Keratinocyte (primary cell): ENCODE measurements at regions not wholly inside any gene's neighbourhood (a gene's known extent, or its start where the extent isn't known, plus 50 kb on each side); places are given as distances from the start of the nearest gene placed in this dataset.

Experiments
- DNase-seq: peaks from one replicate; pipeline ENCODE4 v3.0.0-alpha.2; 2011; ENCODE audit warnings: low read depth, missing footprints, low spot score
- FAIRE-seq: peaks from 2 replicates; lab custom pipeline; 2011; peaks lifted over from hg19 to GRCh38; lab: Jason Lieb, UNC
- H2AFZ ChIP-seq: 2 replicates; pipeline ENCODE4 v1.6.0; 2012; ENCODE audit warnings: low read length, control low read depth, inconsistent platforms; ENCODE audit not compliant: control insufficient read depth
- H3K27ac ChIP-seq: 2 replicates; pipeline ENCODE4 v1.5.1; 2011; ENCODE audit warnings: low read length; ENCODE audit not compliant: control insufficient read depth, insufficient read depth
- H3K27me3 ChIP-seq: 3 replicates; pipeline ENCODE4 v1.6.0; 2011; ENCODE audit warnings: low read length; ENCODE audit not compliant: control insufficient read depth, insufficient read depth; ENCODE audit errors: extremely low read depth
- H3K36me3 ChIP-seq, 2 experiments: 2 replicates in 1 of 2; 3 replicates in 1 of 2; pipeline ENCODE4 v1.5.1; 2011; ENCODE audit warnings: low read length in 2 of 2, mild to moderate bottlenecking in 1 of 2; ENCODE audit not compliant: control insufficient read depth in 2 of 2, insufficient read depth in 2 of 2; ENCODE audit errors: extremely low read depth in 1 of 2
- H3K4me1 ChIP-seq: 3 replicates; pipeline ENCODE4 v1.5.1; 2011; ENCODE audit warnings: low read length; ENCODE audit not compliant: control insufficient read depth, insufficient read depth; ENCODE audit errors: extremely low read depth
- H3K4me2 ChIP-seq: 3 replicates; pipeline ENCODE4 v1.6.0; 2011; ENCODE audit warnings: low read depth, low read length; ENCODE audit not compliant: control insufficient read depth, insufficient read depth; ENCODE audit errors: extremely low read depth
- H3K4me3 ChIP-seq, 3 experiments: fragments of 200-600 bp in 1 of 3; sonication (generic) in 1 of 3; 2 replicates in 2 of 3; 3 replicates in 1 of 3; pipeline ENCODE4 v1.5.1; 2011 to 2016; ENCODE audit warnings: low read length in 3 of 3, mild to moderate bottlenecking in 3 of 3, control low read depth in 2 of 3, inconsistent platforms in 1 of 3, low read depth in 1 of 3, mixed read lengths in 1 of 3, mixed run types in 1 of 3, moderate library complexity in 1 of 3; ENCODE audit not compliant: control insufficient read depth in 2 of 3, insufficient read depth in 2 of 3; ENCODE audit errors: extremely low read depth in 1 of 3
- H3K79me2 ChIP-seq: 2 replicates; pipeline ENCODE4 v1.6.0; 2012; ENCODE audit warnings: low read length; ENCODE audit not compliant: control insufficient read depth, insufficient read depth
- H3K9ac ChIP-seq: 3 replicates; pipeline ENCODE4 v1.6.0; 2011; ENCODE audit warnings: low read length; ENCODE audit not compliant: control insufficient read depth, insufficient read depth; ENCODE audit errors: extremely low read depth
- H3K9me1 ChIP-seq: 3 replicates; pipeline ENCODE4 v1.6.0; 2011; ENCODE audit warnings: low read length; ENCODE audit not compliant: control insufficient read depth, insufficient read depth; ENCODE audit errors: extremely low read depth
- H3K9me3 ChIP-seq: 2 replicates; pipeline ENCODE4 v1.5.1; 2012; ENCODE audit warnings: low read depth, low read length; ENCODE audit not compliant: control insufficient read depth
- H4K20me1 ChIP-seq: 3 replicates; pipeline ENCODE4 v1.6.0; 2011; ENCODE audit warnings: low read length; ENCODE audit not compliant: control insufficient read depth, insufficient read depth; ENCODE audit errors: extremely low read depth
- EZH2 ChIP-seq: IDR thresholded peaks from one replicate; pipeline ENCODE4 v1.6.1; 2012; ENCODE audit warnings: inconsistent platforms, mild to moderate bottlenecking, low read length, moderate library complexity
- dilution Hi-C: fragments of 300-500 bp; cut with MboI; formaldehyde crosslinking; loops from one replicate; pipeline ENCODE4 v1.7.0; 2020; ENCODE audit warnings: low sequenced_read_pairs; ENCODE audit not compliant: extremely low pct_ligation_motif_present
- TF ChIP-seq, protein P1 (sequence below), 3 experiments: IDR thresholded peaks in 1 of 3; conservative IDR thresholded peaks in 1 of 3; optimal IDR thresholded peaks in 1 of 3; 2 replicates in 2 of 3; 3 replicates in 1 of 3; pipeline versions ENCODE3 to v1.5.1; 2011; ENCODE audit warnings: low read length in 3 of 3, mild to moderate bottlenecking in 3 of 3, moderate library complexity in 2 of 3, control low read depth in 1 of 3, inconsistent platforms in 1 of 3; ENCODE audit not compliant: insufficient read depth in 2 of 3; ENCODE audit errors: extremely low read depth in 1 of 3

DNA sequence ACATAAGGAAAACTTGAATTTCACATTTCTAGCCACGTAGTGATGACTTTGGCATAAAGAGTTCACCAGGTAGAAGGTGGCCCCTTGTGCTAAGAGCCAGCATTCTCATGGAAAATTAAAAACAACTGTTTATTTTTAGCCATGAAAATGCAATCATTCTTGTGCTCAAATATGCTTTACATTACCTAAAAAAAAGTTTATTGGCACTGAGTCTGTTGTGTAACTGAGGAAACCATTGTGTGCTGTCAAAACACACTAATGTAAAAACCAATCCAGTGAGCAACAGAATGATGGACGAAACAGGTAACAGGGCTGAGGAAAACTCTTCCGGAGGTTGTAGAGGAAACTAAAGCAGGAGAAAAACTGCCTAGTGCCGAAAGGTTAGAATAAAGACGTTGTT, 287.0 kb upstream of the TMC3 start:
- TF ChIP-seq, protein P1, sequence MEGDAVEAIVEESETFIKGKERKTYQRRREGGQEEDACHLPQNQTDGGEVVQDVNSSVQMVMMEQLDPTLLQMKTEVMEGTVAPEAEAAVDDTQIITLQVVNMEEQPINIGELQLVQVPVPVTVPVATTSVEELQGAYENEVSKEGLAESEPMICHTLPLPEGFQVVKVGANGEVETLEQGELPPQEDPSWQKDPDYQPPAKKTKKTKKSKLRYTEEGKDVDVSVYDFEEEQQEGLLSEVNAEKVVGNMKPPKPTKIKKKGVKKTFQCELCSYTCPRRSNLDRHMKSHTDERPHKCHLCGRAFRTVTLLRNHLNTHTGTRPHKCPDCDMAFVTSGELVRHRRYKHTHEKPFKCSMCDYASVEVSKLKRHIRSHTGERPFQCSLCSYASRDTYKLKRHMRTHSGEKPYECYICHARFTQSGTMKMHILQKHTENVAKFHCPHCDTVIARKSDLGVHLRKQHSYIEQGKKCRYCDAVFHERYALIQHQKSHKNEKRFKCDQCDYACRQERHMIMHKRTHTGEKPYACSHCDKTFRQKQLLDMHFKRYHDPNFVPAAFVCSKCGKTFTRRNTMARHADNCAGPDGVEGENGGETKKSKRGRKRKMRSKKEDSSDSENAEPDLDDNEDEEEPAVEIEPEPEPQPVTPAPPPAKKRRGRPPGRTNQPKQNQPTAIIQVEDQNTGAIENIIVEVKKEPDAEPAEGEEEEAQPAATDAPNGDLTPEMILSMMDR (optimal IDR thresholded peaks at IDR 0.05 in 1 of 3, IDR thresholded peaks at IDR 0.05 in 1 of 3, conservative IDR thresholded peaks at IDR 0.05 in 1 of 3; ENCODE audit: extremely low read depth in 1 of 3, insufficient read depth in 2 of 3, low read length in 3 of 3) = no peak
- no peak for TF ChIP-seq EZH2

DNA sequence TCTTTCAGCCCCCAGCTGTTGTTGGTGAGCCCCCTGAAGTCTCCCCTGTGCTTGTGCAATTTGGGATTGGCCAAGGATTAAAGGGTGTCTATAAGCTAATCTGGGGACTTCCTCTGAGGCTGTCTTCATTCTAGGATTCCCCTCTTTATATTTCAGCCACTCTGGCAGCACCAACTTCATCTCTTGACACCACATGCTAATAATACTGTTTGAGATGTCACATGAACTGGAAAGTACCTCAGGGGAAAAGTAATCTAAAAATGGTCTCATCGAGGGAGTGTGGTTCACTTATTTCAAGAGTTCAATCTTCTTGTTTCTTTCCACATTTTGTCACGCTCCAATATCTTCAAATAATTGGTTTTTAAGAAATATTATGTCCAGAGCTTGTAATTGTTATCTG, 279.2 kb upstream of the TMC3 start:
- no peak overlapping the region for H3K9ac ChIP-seq
- no peak overlapping the region for H3K27ac ChIP-seq
- no peaks in the 10 kb centered on the region for H3K9me1 ChIP-seq
- H3K4me2 ChIP-seq = no peak overlapping the region
- H4K20me1 ChIP-seq = no peaks in the 10 kb centered on the region
- H2AFZ ChIP-seq = no peak overlapping the region
- no peaks in the 10 kb centered on the region for H3K4me1 ChIP-seq
- H3K79me2 ChIP-seq = no peaks in the 10 kb centered on the region
- dilution Hi-C loops = no loop called here
- H3K36me3 ChIP-seq = no peaks in the 10 kb centered on the region
- H3K4me3 ChIP-seq = no peak overlapping the region
- FAIRE-seq (no peak), DNase-seq (no peak)
- H3K27me3 ChIP-seq = no peaks in the 10 kb centered on the region
- no peaks in the 10 kb centered on the region for H3K9me3 ChIP-seq
- TF ChIP-seq, protein P1 (optimal IDR thresholded peaks at IDR 0.05 in 1 of 3, IDR thresholded peaks at IDR 0.05 in 1 of 3, conservative IDR thresholded peaks at IDR 0.05 in 1 of 3; ENCODE audit: extremely low read depth in 1 of 3, insufficient read depth in 2 of 3, low read length in 3 of 3) = no peak
- no peak for TF ChIP-seq EZH2

More for the DNA sequence above, 287.0 kb upstream of the TMC3 start:
- no peaks in the 10 kb centered on the region for H3K4me1 ChIP-seq
- H3K27ac ChIP-seq = no peak overlapping the region
- no peak overlapping the region for H3K4me2 ChIP-seq
- H2AFZ ChIP-seq = no peak overlapping the region
- DNase-seq (no peak), FAIRE-seq (no peak)
- no peaks in the 10 kb centered on the region for H3K9me1 ChIP-seq
- no peaks in the 10 kb centered on the region for H3K36me3 ChIP-seq
- dilution Hi-C loops = no loop called here
- H3K9ac ChIP-seq = no peak overlapping the region
- no peaks in the 10 kb centered on the region for H3K9me3 ChIP-seq
- no peak overlapping the region for H3K4me3 ChIP-seq
- no peaks in the 10 kb centered on the region for H3K79me2 ChIP-seq
- no peaks in the 10 kb centered on the region for H4K20me1 ChIP-seq
- no peaks in the 10 kb centered on the region for H3K27me3 ChIP-seq
